Fibroblast of skin of abdomen (primary cell): ENCODE measurements at regions not wholly inside any gene's neighbourhood (a gene's known extent, or its start where the extent isn't known, plus 50 kb on each side); places are given as distances from the start of the nearest gene placed in this dataset.

ENCODE experiments used
- DNase-seq: peaks from one replicate; pipeline ENCODE4 v3.0.0-alpha.2; 2013

DNA sequence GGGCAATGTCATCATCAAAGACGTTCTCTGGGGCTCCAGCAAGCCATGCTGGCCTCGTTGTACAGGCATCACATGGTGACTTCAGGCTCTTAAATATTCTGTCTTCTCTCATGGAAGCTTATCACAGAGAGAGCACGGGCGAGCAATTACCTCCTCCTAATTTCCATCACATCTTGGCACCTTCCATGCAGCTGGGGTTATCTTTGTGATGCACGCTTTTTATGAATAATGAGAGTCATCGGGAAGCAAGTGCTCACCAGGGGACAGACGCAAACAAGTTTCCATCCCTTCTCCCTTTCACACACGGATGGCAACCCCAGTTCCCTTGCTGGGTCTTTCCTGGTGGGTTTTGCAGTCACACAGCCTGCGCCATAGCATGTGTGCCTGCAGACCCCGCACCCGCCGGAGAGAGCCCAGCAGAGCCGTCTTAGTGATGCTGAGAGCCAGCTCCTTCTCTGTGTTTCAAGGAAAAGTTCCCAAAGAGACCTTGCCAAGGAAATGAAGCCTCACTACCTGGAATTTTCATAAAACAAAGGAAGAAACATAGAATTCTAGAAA lies 116.3 kb upstream of the AFDN start:
- no peak for DNase-seq

DNA sequence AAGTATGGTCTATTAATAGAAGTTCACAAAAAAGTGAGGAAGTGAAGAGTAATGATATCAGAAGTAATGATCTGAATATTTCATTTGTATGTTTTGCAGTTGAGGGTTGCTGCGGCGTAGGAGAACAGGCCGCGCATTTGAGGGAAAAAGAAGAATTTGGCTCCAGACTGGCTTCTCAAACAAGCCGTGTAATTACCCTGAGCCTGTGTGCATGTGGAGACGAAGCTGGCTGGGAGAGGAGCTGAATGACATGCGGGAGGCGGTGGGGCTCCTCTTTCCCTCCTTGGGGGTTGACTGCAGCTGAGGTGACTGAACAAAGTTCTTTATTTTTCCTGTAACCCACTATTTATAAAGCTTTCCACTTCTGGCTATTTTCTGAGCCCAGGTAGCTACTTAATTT lies 115.5 kb upstream of the AFDN start:
- no peak for DNase-seq

DNA sequence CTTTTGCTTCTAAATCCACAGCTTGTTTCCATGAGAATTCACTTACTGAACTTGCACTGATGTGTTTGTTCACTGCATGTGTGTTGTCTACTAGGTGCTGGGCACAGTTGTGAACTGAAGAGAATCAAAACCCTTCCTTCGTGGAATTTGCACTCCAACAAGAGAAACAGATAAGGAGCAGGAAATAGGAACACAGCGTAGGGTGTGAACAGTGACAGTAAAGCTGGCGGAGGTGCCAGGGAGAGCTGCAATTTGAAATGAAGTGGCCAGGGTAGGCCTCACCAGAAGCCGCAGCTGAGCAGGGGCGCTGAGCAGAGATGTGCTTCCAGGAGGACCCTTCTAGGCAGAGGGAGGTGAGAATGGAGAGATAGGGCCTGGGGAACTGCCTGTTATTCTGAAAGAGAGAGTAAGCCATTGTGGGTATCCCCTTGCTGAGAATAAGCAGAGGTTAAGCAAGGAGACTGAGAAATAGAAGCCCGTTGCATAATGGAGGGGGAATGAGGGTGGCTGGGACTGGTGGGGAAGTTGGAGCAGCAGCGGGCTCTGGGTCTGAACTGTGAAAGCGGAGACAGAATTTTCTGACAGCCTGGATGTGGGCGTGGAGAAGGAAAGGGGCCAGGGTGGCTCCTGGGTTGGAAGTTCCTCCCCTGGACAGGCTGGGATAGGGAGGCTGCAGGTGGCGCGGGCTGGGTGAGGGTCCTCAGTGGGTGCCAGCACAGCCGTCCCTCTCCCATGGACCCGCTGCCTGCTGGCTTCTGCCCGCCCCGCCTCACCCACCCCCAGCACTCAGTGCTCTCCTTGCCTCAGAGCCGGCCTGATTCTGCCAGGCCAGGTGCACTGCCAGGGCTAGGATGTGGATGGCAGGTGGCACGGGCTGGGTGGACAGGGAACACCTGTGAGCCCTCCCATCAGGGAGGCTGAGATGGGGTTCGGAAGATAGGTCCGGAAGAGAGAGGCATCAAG lies 114.7 kb upstream of the AFDN start:
- DNase-seq = no peak

DNA sequence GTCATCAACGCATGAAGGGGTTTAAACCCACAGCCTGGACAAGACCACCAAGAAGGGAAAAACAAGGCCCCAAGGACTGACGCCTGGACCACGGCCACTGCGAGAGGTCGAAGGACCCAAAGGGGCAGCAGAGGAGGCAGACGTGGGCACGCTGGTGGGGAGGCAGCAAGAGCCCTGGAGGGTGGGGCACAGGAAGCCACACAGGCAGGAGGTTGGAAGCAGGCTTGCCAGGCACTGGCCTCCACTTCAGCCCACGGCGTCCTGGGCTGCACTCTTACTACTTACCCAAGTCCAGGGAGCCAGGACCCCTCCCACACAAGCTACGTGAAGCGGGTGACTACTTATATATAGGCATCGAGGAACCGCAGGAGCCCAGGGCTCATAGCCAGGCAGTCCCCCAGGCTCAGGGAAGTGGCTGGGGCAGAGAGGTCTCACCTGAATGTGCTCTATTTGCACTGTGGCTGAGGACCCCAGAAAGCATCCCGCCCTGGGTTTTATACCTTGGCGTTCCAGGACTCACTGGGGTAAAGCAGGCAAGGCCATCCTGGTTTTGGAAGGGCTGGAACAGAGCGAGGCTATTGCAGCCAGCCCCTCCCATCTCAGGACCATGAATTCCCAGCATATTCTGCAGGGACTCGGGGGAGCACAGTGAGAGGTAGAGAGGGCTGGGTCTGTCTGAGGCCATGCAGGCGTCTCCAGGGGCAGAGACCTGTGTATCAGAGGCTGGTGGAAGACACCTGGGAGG lies 113.8 kb upstream of the AFDN start:
- no peak for DNase-seq

DNA sequence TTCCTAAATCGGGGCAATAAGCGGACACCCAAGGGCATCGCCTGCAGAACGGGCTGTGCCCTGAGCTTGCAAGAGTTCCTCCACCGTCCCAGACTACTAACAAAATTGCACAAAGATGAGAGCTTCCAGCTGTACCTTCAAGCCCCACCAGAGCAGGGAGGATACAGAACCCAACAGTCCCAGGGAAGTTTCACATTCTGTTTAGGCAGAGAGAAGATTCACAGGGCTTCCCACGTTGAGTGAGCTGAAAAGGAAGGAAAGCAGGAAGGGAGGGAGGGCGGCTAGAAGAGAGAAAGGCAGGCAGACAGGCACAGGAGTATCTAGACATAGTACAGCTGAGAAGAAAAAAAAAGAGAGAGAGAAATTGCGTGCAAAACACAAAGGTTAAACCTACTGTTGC lies 112.6 kb upstream of the AFDN start:
- DNase-seq = no peak

DNA sequence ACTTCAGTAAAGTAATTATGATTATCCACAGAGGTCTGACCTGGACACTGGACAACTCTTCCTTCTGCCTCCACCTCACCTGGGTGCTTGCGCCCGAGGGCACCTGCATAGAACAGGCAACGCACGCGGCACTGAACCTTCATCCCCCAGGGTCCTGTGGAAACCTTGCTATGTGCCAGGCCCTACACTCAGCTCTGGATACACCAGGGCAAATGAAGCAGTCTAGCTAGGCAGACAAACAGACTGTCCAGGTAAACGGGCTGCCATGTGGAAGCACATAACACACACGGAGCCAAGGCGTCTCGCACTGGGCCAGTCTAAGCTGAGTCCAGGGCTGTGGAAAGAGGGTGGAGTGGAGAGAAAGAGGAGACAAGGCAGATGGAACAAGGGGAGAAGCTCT lies 109.3 kb upstream of the AFDN start:
- no peak for DNase-seq

DNA sequence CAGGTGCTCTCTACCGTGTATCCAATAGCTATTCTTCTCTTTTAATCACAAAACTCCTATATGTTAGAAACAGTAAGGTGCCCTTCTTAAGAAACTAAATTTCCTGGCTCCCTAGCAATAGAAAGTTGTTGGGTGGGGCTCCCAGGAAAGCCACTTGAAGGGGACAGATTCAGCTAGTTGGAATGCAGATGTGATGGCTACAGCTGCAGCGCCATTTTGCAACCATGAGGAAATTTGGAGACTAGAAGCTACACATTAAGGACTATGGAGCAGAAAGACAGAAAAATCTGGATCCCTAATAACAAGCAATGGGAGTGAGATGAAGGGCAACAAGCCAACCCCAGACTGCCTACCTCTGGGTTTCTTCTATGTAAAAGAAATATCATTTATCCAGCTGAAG lies 108.8 kb upstream of the AFDN start:
- no peak for DNase-seq

DNA sequence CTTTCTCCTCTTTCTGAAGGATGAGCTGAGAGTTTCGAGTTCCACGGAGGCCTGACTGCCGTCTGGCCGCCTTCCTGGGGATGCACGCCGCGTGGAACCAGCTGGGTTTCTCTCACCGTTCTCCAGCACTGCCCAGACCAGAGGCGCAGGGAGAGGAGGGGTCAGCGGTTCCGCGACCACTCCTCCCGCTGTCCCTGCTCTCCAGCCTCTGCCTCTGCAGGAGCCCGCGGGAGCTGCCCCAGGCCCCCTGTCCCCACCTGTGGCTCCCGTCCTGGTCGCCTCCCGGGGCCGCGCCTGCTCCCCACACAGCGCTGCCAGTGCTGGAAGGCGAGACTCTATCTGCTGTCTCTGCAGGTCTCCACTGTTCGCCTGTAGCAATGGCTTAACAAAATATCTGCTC lies 106.8 kb upstream of the AFDN start:
- DNase-seq = no peak

DNA sequence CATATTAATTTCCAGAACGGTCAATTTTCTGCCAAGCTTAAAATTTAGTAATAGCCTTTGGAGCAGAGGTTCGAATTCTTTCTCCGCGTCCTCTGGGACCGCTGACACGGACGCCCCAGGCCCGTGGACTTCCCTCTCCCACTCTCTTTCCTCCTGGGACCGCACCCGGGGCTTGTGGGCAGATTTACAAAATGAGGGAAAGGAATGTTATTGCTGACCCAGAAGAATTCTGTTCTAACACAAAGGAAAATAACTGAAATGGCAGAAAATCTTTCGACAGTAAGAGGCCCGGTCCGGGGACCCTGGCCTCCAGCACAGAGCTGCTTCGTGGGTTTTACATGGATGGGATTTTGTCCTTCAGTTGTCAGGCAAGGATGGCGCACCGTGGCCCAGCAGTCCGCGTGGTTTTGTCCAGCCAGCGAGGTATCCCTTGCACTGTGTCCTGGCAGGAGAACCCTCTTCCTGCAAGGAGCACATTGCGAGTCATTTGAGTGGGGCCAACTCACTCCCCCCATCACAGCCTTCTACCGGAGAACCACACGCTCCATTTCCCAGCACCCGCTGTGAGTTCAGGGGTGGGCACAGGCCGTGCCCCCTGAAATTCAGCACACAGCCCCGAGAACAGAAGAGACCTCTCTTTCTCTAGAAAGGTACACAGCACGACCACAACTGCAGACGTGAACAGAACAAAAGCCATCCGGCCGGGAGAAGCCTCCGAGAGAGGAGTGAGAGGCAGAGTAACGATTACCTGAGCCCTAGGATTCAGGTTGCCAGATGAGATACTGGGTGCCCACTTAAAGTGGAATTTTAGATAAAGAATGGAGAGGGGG lies 106.0 kb upstream of the AFDN start:
- no peak for DNase-seq

DNA sequence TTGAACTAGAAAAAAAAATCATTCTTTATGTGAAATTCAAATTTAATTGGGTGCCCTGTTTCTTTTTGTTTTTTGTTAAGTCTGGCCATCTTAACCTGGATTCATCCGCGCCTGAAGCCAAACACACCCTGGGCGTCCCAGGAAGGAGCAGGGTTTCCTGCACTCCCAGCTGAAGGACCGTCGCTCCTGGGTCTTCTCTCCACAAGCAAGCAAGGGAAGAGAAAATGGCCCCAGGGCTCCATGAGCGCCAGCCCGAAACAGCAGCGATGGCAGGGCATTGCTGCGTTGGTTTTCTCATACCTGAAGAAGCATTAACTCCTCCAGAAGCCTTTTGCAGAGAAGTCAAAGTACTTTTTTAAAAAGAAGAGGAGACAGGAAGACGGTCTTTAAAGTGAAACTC lies 105.4 kb upstream of the AFDN start:
- DNase-seq = no peak

DNA sequence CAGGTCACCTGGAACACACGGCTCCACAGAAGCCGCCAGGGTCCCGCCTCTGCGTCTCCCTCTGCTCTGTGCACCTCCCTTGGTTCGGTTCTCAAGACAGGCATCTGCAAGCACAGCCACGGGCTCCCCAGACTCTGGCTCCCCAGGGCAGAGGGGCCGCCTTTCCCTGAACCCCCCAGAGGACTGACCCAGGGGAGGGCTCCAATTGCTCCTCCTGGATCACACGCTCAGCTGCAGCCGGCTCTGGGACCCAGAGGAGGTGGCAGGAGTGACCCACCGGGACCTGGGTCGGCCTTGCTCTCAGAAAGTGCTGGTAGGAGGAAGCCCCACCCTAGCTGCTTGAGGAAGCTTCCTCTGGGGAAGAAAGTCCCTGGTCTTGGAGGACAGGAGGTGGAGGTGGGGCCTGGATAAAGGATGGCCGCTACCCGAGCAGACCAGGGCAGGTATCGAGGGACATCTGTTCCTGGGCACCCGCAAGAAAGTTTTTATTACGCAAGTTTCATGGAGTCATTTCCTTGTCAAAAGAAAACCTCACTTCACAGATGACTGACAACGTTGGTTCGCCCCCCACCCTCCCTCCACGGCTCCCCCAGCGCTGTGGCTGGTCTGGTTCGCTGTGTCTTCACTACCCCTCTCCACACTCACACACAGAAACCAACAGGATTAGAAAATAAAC lies 103.9 kb upstream of the AFDN start:
- no peak for DNase-seq

DNA sequence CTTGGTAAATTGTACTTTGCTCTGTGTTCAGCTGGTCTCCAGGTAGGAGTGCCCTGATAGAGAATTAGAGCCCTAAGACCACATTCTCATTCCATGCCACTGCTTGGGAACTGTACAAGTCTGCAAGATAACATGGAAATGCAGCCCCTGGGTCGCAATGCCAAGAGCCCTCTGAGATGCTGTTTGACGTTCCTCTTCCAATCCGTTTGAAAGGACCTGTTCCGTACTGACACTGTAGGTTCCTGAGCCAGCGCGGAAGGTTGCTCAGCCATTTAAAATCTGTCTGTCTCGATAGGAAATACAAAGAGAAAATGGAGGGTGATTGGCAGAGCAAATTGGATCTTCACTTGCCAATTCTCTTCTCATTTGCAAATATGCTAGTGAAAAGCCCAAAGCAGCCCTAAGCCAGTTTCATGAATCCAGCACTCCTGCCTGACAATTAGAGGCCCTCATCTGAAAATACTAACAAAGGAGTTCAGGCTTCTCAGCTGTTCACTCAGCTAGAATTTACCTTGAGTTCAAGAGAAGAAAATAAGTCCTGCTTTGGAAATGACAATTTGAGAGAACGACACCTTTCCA lies 100.6 kb upstream of the AFDN start:
- no peak for DNase-seq

DNA sequence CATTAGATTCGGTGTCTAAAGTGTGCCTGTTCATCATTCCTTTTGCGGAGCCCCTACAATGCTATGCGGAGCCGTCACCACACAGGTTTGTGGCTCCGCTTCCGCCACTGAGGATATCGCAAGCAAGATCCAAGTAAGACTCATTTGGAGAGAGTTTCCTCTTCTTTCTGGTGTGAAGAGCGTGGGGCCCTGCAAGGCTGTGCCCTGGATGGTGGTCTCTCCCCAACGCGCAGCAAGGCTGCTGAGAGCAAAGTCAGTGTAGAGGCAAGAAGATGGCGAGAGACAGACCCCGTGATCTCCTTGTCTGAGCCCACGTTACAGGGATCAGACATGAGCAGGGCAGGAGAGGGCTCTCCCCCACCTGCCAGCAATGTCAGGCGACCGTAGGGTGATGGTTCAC lies 96.3 kb upstream of the AFDN start:
- no peak for DNase-seq

DNA sequence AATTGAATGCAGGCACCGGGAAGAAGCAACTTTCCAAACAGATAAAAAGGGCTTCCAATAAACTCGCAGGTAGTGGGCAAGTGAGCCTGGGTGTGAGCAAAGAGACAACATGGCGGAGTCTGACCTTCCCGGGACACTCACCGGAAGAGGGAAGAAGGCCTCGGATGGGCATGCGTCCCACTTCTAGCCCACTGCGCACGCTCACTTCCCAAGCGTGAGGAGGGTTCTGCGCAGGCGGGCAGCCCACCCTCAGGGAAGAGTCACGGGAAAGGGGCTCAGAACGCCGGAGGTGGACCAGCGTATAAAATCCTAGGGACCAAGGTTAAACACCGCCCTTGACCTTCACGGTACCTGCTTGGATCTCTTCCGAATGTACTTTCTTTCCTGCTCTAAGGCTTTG lies 95.5 kb upstream of the AFDN start:
- no peak for DNase-seq

DNA sequence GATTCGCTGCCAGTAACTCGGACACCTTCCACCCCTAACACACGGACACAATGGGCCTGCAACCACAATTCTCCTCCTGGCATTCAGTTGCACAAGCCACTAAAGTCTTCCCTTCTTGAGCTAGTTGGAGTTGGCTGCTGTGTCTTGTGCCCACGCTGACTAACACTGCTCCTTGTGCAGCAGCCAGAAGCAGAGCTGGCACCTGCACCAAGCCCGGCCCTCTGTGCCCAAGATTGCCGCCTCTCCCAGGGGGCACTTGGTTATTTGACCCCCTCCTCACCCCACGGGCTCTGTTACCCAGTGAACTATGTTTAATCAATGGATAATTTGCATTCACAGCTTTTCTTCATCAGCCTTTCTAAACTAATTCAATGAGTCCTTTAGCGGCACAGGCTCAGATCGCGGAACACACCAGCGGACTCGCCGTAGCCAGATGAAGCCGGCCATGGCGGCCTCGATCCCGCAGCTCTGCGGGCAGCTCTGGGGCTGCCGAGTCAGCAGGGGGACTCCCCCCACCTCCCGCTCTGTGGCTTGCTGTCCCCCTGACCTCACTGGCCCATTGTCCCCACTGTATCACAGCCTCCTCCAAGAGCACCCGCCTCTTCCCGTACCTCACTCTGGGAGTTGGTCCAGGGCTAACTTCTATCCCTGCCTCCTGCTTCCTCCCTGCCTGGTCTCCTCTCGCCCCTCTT lies 94.8 kb upstream of the AFDN start:
- DNase-seq = no peak

DNA sequence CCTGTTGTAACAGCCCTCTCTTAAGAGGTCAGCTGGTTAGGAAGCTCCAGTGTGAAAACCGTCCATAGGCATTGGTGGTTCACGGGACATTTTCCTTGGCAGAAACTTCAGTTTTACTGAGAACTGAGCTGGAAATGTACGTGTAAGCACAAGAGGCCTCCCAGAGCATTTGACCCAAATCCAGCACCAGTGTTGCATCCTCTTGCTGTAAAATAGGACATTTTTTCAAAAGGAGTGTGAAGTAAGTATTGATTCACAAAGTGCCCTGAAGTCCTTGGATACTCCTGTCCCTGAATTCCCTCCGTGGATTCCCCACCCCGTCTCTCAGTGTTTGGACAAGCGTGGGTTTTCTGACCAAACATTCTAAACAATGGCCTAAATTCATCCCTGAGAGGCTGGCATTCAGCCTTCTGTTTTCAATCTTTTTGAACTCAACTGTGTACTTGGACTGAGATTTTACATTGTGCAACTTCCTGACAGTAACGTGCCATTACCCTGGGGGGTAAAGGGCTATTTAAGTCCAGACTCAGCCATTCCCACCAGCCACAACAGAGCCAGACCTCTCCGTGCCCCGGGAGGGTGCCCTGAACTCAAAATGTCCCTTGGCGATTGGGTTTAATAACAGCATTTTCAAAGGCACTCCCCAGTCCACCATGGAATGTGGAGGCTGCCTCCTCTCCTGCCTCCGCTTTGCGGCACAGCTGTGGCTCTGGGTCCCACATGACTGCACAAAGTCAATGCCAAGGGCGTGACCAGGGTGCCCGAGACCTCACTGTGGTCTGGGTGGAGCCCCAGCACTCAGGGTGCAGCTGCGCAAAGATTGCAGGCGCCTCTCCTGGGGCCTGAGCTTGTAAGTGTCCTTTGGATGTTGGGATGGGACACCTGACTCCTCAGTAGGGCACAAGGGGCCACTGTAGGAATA lies 92.7 kb upstream of the AFDN start:
- DNase-seq = no peak

DNA sequence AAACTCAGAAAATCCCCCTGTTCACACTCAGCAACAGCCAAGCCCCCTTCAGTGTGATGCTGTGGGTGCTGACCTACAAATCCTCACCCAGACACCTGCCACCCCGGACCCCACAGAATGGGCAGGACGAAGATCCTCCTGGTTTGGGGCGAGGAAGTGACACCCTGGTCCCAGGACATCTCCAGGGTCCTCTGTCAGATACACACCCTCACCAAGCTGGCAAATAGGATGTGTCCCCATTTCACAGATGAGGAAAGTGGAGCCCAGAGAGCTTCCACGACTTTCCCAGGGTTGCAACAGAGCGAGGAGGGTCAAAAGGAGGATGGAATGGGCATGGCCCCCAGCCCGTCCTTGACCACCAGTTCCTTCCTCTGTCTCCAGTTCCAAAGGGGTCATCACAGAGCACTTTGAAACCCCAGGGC lies 92.0 kb upstream of the AFDN start:
- DNase-seq = no peak

DNA sequence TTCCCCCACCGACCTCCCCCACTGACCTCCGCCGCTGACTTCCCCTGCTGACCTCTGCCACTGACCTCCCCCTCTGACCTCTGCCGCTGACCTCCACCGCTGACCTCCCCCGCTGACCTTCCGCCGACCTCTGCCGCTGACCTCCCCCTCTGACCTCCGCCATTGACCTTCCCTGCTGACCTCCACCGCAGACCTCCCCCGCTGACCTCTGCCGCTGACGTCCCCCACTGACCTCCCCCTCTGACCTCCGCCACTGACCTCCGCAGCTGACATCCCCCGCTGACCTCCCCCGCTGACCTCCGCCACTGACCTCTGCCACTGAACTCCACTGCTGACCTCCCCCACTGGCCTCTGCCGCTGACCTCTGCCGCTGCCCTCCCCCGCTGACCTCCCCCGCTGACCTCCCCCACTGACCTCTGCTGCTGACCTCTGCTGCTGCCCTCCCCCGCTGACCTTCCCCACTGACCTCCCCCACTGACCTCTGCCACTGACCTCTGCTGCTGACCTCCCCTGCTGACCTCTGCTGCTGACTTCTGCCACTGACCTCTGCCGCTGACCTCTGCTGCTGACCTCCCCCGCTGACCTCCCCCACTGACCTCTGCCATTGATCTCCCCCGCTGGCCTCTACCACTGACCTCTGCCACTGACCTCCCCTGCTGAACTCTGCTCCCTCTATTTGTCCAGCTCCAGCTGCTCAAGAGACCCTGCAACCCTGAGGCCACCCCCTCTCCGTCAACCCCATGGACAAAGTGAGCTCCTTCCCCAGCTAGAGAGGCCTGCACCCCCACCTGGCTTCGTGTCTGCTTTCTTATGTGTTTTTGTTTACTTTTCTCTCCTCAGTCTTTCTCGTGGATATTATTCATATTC lies 91.4 kb upstream of the AFDN start:
- DNase-seq = no peak

DNA sequence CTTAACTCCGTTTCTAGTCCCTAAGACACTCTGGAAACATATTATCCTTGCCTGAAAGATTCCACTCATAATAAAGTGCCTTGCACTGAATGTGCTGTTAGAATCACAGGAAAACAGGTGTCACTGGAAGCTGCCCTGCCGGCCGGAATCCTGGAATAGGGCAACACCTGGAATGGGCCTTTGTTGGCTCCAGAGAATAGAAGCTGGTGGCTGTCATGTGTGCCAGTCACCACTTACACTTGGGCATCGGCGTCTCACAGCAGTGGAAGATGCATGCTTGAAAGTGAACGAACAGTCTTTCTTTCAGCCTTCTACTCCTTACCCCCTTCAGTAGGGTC lies 90.8 kb upstream of the AFDN start:
- DNase-seq = no peak
